Mesendoderm (in vitro differentiated cells): ENCODE measurements at regions not wholly inside any gene's neighbourhood (a gene's known extent, or its start where the extent isn't known, plus 50 kb on each side); places are given as distances from the start of the nearest gene placed in this dataset.

Experiments used
- DNase-seq: peaks from one replicate; pipeline ENCODE4 v3.0.0; 2013
- H2AK5ac ChIP-seq: 2 replicates; pipeline ENCODE4 v1.6.1; 2013; ENCODE audit warnings: low read length, inconsistent platforms
- H2BK120ac ChIP-seq: 2 replicates; pipeline ENCODE4 v1.6.1; 2013; ENCODE audit warnings: low read depth, mild to moderate bottlenecking, low read length, moderate library complexity, mixed read lengths
- H2BK15ac ChIP-seq: replicated peaks from 2 replicates; pipeline ENCODE4 v1.6.1; 2013; ENCODE audit warnings: low read depth, mild to moderate bottlenecking, moderate library complexity
- H2BK5ac ChIP-seq: 2 replicates; pipeline ENCODE4 v1.6.1; 2013; ENCODE audit warnings: low read length, inconsistent platforms
- H3K18ac ChIP-seq: 2 replicates; pipeline ENCODE4 v1.6.1; 2013; ENCODE audit warnings: mild to moderate bottlenecking, low read length, mixed read lengths
- H3K23ac ChIP-seq: one replicate; pipeline ENCODE4 v1.6.1; 2013; ENCODE audit warnings: low read length
- H3K27ac ChIP-seq: 2 replicates; pipeline ENCODE4 v1.5.1; 2013; ENCODE audit warnings: low read depth, mild to moderate bottlenecking, inconsistent platforms, low read length, moderate library complexity
- H3K27me3 ChIP-seq: 2 replicates; pipeline ENCODE4 v1.6.1; 2013; ENCODE audit warnings: low read length, control low read depth, mild to moderate bottlenecking, inconsistent platforms; ENCODE audit not compliant: insufficient read depth, poor library complexity
- H3K36me3 ChIP-seq: 2 replicates; pipeline ENCODE4 v1.6.1; 2013; ENCODE audit warnings: low read length, inconsistent platforms; ENCODE audit not compliant: control insufficient read depth, insufficient read depth
- H3K4ac ChIP-seq: one replicate; pipeline ENCODE4 v1.6.1; 2013; ENCODE audit warnings: low read depth, mild to moderate bottlenecking, low read length, moderate library complexity
- H3K4me1 ChIP-seq: 2 replicates; pipeline ENCODE4 v1.6.1; 2013; ENCODE audit warnings: low read depth, low read length, inconsistent platforms; ENCODE audit not compliant: control insufficient read depth
- H3K4me2 ChIP-seq: 2 replicates; pipeline ENCODE4 v1.6.1; 2013; ENCODE audit warnings: low read length
- H3K4me3 ChIP-seq: 2 replicates; pipeline ENCODE4 v1.5.1; 2013; ENCODE audit warnings: mild to moderate bottlenecking, low read length
- H3K56ac ChIP-seq: one replicate; pipeline ENCODE4 v1.6.1; 2013; ENCODE audit warnings: low read length
- H3K79me1 ChIP-seq: 2 replicates; pipeline ENCODE4 v1.6.1; 2013; ENCODE audit warnings: low read length, inconsistent platforms
- H3K79me2 ChIP-seq: 2 replicates; pipeline ENCODE4 v1.6.1; 2013; ENCODE audit warnings: mild to moderate bottlenecking, low read length; ENCODE audit not compliant: control insufficient read depth, insufficient read depth
- H3K9ac ChIP-seq: 2 replicates; pipeline ENCODE4 v1.6.1; 2013; ENCODE audit warnings: low read length, inconsistent platforms
- H4K5ac ChIP-seq: one replicate; pipeline ENCODE4 v1.6.1; 2013; ENCODE audit warnings: low read length
- H4K8ac ChIP-seq: one replicate; pipeline ENCODE4 v1.6.1; 2013; ENCODE audit warnings: low read depth, mild to moderate bottlenecking, control low read depth, low read length, moderate library complexity
- WGBS: extraction: QIAGEN DNeasy Blood & Tissue Kit; methylation state at CpG from one replicate; pipeline ENCODE4 v1.1.7; 2013; ENCODE audit warnings: low lambda C conversion rate, missing lambda C conversion rate; ENCODE audit not compliant: insufficient coverage; ENCODE audit errors: extremely low coverage; 5-methylcytosine and 5-hydroxymethylcytosine counted together

DNA sequence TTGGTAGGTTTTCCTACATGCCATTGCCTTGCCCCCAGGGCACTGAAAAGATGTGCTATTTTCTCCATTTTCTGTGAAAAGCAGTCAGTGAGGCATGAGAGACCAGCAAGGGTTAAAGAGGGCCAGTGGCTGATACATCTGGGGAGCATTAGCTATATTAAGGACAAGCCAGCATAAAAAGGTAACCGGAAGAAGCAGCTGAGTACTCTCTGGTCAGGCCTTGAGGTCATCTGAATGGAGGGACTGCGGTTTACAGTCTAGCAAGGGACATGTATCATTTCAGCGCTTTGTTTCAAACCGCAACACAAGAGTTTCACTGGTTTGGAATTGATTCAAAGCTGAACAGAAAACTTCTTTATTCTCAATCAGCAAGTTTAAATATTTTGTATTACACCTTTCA lies 120.4 kb downstream of the EPDR1 start:
- Histone ChIP-seq H2AK5ac (no peak overlapping the region), H4K8ac (no peak overlapping the region), H3K27ac (no peak overlapping the region), H3K18ac (no peak overlapping the region), H3K23ac (no peak overlapping the region), H2BK120ac (no peak overlapping the region), H2BK5ac (no peak overlapping the region), H3K4me1 (no peaks in the 10 kb centered on the region), H3K79me1 (no peaks in the 10 kb centered on the region), H3K4me2 (no peak overlapping the region), H3K4ac (no peak overlapping the region), H3K9ac (no peak overlapping the region), H4K5ac (no peak overlapping the region), H3K79me2 (no peaks in the 10 kb centered on the region), H3K36me3 (no peaks in the 10 kb centered on the region), H3K56ac (no peak overlapping the region), H2BK15ac (no peak overlapping the region), H3K4me3 (no peak overlapping the region), H3K27me3 (no peaks in the 10 kb centered on the region)
- no CpG with 5 or more reads among the region's 4 CpGs for WGBS
- no peak for DNase-seq

DNA sequence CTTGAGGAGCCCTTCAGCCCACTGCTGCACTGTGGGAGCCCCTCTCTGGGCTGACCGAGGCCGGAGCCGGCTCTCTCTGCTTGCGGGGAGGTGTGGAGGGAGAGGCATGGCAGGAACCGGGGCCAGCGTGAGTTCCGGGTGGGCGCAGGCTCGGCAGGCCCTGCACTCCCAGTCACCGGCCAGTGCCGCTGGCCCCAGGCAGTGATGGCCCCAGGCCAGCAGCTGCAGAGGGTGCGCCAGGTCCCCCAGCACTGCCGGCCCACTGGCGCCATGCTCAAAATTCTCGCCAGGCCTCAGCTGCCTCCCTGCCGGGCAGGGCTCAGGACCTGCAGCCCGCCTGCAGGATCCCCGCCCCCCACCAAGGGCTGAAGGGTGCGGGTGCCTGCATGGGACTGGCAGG lies 128.4 kb upstream of the STARD3NL start:
- no peak overlapping the region for H4K5ac ChIP-seq
- H2BK5ac ChIP-seq = no peak overlapping the region

DNA sequence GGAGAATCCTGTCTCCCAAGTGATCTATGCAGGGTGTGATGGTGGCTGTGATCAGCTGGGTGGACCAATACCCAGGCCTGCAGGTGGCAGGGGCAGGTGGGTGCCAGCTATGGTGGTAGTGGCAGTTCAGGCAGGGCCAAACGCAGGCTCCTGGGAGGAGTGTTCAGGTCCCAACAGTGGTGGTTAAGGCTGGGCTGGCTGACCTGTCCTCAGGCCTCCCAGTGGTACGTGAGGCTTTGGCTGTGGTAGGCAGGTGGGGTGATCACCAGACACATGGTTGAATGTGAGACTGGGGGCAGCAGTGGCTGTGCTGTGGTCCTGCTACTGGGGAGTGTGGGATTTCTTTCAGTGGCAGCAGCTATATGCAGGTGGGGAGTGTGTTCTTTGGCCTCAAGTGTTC lies 126.7 kb upstream of the STARD3NL start:
- no peak overlapping the region for H2BK5ac ChIP-seq
- H3K79me1 ChIP-seq = no peaks in the 10 kb centered on the region
- no peak overlapping the region for H3K9ac ChIP-seq
- no peak for DNase-seq
- WGBS = no CpG with 5 or more reads among the region's 2 CpGs
- H3K27me3 ChIP-seq = no peaks in the 10 kb centered on the region
- no peaks in the 10 kb centered on the region for H3K4me1 ChIP-seq
- H3K4me2 ChIP-seq = no peak overlapping the region
- no peak overlapping the region for H2BK15ac ChIP-seq
- no peaks in the 10 kb centered on the region for H3K36me3 ChIP-seq
- H3K56ac ChIP-seq = no peak overlapping the region
- no peak overlapping the region for H3K23ac ChIP-seq
- no peak overlapping the region for H3K27ac ChIP-seq
- H4K8ac ChIP-seq = no peak overlapping the region
- no peak overlapping the region for H2AK5ac ChIP-seq
- no peak overlapping the region for H3K18ac ChIP-seq
- no peaks in the 10 kb centered on the region for H3K79me2 ChIP-seq
- no peak overlapping the region for H3K4me3 ChIP-seq
- H2BK120ac ChIP-seq = no peak overlapping the region
- no peak overlapping the region for H3K4ac ChIP-seq
- no peak overlapping the region for H4K5ac ChIP-seq

More for the DNA sequence above, 128.4 kb upstream of the STARD3NL start:
- Histone ChIP-seq H3K9ac (no peak overlapping the region), H3K4me1 (no peaks in the 10 kb centered on the region), H3K4me2 (no peak overlapping the region), H2BK15ac (no peak overlapping the region), H2BK120ac (no peak overlapping the region), H2AK5ac (no peak overlapping the region), H3K4me3 (no peak overlapping the region), H3K79me1 (no peaks in the 10 kb centered on the region), H3K36me3 (no peaks in the 10 kb centered on the region), H3K23ac (no peak overlapping the region), H3K79me2 (no peaks in the 10 kb centered on the region), H3K4ac (no peak overlapping the region), H3K18ac (no peak overlapping the region), H3K27ac (no peak overlapping the region), H3K27me3 (no peaks in the 10 kb centered on the region), H4K8ac (no peak overlapping the region), H3K56ac (no peak overlapping the region)
- DNase-seq = no peak
- WGBS = no CpG with 5 or more reads among the region's 19 CpGs

DNA sequence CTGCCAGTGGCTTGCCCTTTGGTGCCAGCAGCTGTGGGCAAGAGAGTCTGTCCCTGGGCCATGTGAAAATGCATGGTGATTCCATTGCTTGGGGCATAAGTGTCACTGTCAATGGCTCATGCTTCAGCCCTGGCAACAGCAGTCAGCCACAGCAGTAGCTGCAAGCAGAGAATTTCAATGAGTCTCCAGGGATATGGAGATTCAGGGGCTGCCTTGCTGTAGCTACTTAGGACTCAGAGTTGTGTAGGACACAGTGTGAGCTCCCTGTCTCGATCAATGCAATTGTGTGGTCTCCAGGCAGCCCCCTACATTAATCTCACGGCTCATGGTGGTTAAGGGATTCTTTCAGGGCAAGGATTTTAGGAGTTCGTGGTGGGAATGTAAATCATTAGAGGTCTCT lies 126.3 kb upstream of the STARD3NL start:
- Histone ChIP-seq H3K27ac (no peak overlapping the region), H3K79me1 (no peaks in the 10 kb centered on the region), H3K4ac (no peak overlapping the region), H2BK120ac (no peak overlapping the region), H3K79me2 (no peaks in the 10 kb centered on the region), H3K9ac (no peak overlapping the region), H3K4me2 (no peak overlapping the region), H3K4me3 (no peak overlapping the region), H3K27me3 (no peaks in the 10 kb centered on the region), H4K5ac (no peak overlapping the region), H3K18ac (no peak overlapping the region), H3K36me3 (no peaks in the 10 kb centered on the region), H3K56ac (no peak overlapping the region), H2AK5ac (no peak overlapping the region), H2BK5ac (no peak overlapping the region), H3K4me1 (no peaks in the 10 kb centered on the region), H2BK15ac (no peak overlapping the region), H3K23ac (no peak overlapping the region), H4K8ac (no peak overlapping the region)
- no CpG with 5 or more reads among the region's 3 CpGs for WGBS
- no peak for DNase-seq

DNA sequence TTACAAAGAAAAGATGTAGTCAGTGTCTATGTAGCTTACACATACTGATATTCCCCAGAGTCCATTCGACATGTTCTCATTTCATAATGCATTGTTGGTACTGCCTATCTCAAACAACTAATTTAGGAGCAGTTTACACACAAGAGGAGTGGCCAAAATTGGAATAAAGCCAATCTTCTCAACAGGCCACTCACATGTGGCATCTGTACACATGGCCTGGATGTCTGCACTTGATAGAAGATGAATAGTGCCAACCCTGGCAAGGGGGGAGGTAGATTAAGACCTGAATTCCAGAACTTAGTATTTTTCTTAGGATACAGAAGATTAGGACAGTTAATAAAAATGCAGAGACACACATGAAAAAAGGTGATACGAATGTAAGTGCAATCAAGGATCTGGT lies 125.3 kb upstream of the STARD3NL start:
- Histone ChIP-seq H3K4me2 (no peak overlapping the region), H3K23ac (no peak overlapping the region), H4K8ac (no peak overlapping the region), H3K18ac (no peak overlapping the region), H3K27me3 (no peaks in the 10 kb centered on the region), H3K36me3 (no peaks in the 10 kb centered on the region), H3K79me2 (no peaks in the 10 kb centered on the region), H3K4me1 (no peaks in the 10 kb centered on the region), H2BK120ac (no peak overlapping the region), H3K56ac (no peak overlapping the region), H3K27ac (no peak overlapping the region), H3K79me1 (no peaks in the 10 kb centered on the region), H2BK15ac (no peak overlapping the region), H3K4ac (no peak overlapping the region), H3K9ac (no peak overlapping the region), H4K5ac (no peak overlapping the region), H3K4me3 (no peak overlapping the region), H2AK5ac (no peak overlapping the region), H2BK5ac (no peak overlapping the region)
- WGBS = no CpG with 5 or more reads among the region's 2 CpGs
- DNase-seq = no peak

DNA sequence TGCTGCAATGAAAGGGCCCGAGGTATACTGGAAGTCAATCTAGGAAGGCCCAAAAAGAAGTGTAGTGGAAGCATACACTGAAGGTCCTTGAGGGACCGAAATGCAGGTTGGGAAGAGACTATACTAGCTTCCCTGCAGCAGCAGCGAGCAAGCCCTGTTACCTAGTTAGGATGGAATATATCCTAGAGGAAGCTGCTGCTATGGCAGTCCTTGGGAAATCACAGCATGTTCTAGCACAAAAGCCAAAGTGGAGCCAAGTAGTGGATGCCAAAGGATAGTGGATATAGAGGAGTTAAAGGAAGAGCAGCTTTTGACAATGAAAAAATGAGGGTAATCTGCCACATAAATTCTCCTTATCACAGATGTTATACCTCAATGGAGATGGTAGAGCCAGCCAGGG lies 123.8 kb upstream of the STARD3NL start:
- no peak overlapping the region for H3K23ac ChIP-seq
- no peaks in the 10 kb centered on the region for H3K79me2 ChIP-seq
- H2BK5ac ChIP-seq = no peak overlapping the region
- no peak overlapping the region for H3K4ac ChIP-seq
- H3K18ac ChIP-seq = no peak overlapping the region
- WGBS = no CpG with 5 or more reads among the region's 3 CpGs
- no peak overlapping the region for H4K5ac ChIP-seq
- no peak overlapping the region for H3K9ac ChIP-seq
- DNase-seq = no peak
- H3K56ac ChIP-seq = no peak overlapping the region
- H3K27me3 ChIP-seq = no peaks in the 10 kb centered on the region
- no peak overlapping the region for H3K4me3 ChIP-seq
- H2BK15ac ChIP-seq = no peak overlapping the region
- H3K79me1 ChIP-seq = no peaks in the 10 kb centered on the region
- H4K8ac ChIP-seq = no peak overlapping the region
- H2BK120ac ChIP-seq = no peak overlapping the region
- no peak overlapping the region for H3K4me2 ChIP-seq
- no peak overlapping the region for H3K27ac ChIP-seq
- H3K36me3 ChIP-seq = no peaks in the 10 kb centered on the region
- no peaks in the 10 kb centered on the region for H3K4me1 ChIP-seq
- no peak overlapping the region for H2AK5ac ChIP-seq
